HG03571 (cell line): ENCODE measurements at regions not wholly inside any gene's neighbourhood (a gene's known extent, or its start where the extent isn't known, plus 50 kb on each side); places are given as distances from the start of the nearest gene placed in this dataset.

ENCODE experiments used
- ATAC-seq: cut with Tn5 transposase; IDR thresholded peaks from one replicate; pipeline ENCODE4 v1.9.1; 2021; ENCODE audit not compliant: unreplicated experiment

DNA sequence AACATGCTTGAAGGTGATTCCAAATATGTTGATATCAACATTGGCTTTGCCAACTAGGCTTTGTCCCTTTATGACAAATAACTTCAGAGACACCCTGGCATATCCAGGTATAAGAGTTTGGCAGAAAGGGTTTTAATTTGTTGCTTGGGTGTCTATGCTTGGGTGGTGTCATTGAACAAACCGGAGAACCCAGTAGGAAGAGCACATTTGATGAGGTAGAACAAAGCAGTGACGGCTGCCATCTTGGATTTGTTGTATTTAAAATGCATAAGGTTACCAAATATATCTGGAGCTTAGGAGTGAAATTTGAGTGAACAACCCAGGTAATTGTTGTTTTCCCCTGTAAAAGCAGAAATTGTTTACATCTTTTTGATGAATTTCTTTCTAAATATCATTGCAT lies 503.7 kb upstream of the JARID2 start:
- ATAC-seq = no peak

DNA sequence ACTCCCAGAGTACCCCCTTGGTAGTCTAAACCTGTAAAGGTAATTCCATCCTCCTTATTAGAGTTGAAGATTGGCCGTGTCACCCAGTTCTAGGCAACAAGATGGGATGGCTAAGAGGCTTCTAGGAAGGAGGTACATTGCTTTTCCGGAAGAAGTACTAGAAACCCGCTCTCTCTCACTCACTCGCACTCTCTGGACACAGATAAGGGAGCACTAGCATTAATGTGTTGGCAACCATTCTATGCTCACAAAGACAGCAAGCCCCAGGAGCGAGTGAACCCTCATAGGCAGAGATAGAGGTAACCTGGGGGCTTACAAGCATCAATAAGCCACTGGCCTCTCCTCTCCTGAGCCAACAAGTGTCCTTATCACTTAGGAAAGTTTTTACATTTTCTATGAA lies 503.2 kb upstream of the JARID2 start:
- ATAC-seq = no peak

GRCh38 chr6:14743144-14743473 lies 502.8 kb upstream of the JARID2 start:
- ATAC-seq = no peak

DNA sequence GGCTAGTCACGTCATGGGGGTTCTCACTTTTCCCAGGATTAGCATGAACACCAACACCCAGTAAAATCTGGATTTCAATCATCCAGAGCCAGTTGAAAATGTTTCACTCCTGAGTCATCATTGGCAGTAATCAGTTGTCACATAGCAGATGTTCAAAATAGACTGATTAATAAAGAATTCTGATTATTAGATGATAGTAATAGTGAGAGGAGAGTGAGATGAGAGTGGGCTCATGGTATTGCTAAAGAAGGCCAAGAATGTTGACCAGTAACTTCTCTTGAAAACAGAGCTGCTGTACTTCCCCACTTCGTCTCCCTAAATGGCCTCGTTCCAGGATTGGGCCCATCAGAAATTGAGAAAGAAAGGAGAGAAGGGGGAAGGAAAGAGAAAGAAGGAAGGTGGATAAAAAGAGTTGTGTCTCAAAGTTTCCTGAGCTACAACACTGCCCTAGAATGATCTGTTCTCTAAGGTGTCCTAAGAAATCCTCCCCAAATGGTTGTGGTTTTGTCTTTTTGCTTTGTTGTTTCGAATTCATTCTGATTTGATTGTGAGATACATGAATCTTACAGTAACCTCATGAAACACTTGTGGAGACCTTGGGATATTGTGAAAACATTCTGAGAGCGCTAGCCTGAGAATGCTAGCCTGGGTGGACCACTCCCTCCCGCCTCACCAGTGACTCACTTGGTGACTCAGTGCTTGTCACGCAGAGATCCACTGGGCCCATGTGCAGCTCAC lies 502.2 kb upstream of the JARID2 start:
- ATAC-seq = no peak

DNA sequence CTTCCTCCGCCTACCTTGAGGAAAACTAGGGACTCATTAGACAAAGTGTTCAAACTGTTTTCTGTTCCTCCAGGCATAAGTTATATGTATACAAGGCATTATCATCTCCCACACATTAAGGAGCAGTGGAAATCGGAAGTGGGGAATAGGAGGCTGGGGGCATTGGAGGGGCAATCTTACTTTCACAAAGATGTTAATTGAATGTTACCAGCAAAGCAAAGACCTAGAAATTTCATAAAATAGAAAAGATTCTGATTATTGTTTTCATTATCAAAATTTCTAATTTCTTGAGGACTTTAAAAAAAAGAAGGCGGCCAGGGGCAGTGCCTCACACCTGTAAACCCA lies 501.7 kb upstream of the JARID2 start:
- no peak for ATAC-seq

DNA sequence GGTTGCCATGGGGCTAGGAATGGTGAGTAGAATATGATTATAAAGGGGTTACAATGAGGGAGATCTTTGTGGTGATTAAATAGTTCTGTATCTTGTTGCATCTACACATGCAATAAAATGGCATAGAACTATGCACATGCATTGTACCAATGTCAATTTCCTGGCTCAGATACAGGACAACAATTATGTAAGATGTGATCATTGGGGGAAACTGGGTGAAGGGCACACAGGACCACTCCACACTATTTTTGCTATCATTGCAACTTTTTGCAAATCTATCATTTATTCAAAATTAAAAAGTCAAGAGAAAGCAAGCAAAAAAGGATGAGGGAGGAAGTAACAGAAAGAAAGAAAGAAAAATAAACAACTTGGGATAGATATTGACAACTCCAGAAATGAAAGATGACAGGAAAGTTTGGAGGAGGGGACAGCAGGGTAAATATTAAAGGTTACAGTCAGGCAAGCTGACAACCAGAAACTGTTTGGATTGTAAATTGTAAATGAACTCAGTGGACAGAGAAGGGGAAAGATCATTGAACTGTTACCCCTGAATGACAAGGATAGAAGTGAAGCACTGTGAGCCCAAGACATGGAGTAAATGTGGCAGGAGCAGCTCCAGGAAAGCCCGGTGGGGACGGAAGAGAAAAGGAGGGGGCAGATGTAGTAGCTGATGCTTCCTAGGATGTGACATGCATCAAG lies 499.6 kb upstream of the JARID2 start:
- ATAC-seq = no peak

- no peak for ATAC-seq
Measured at GRCh38 chr6:14747881-14748520, 497.9 kb upstream of the JARID2 start.

DNA sequence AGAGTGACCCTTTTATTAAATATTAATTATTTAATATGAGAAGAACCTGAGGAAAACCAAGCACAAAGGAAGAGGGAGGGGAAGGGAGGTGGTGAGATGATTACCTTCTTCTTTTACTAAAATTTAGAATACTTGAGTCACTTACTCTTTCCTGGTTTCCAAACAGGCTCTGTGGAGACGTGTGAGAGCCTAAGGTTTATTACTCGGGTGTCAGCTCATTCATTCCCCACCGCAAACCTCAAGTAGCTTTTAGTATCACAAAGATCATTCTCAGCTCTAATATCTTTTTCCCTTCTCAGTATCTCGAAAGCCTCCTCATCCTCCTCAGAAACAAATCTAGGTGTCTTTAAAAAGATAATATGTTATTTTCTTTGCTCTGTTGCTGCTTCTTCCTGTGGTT lies 497.2 kb upstream of the JARID2 start:
- ATAC-seq = no peak

- ATAC-seq = no peak
Measured at GRCh38 chr6:14750059-14750661, 495.7 kb upstream of the JARID2 start.

GRCh38 chr6:14751645-14752175 lies 494.2 kb upstream of the JARID2 start:
- no peak for ATAC-seq

GRCh38 chr6:14754751-14755513 lies 490.9 kb upstream of the JARID2 start:
- no peak for ATAC-seq

DNA sequence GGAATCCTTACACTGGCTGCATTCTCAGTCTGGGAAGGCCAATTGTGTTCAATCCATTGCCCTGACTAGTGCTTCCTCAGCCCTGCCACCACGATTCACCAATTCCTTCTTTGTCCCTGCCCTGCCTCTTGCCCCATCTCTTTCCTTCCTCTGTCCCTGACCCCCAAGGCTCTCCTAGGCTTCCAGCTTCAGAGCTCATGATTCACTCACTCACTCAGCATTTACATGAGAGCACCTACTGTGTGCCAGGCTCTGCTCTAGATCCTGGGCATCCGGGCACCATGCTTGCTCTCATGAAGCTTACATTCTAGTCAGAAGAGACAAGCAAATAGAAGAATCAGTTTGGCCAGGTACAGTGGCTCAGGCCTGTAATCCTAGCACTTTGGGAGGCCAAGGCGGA lies 489.5 kb upstream of the JARID2 start:
- no peak for ATAC-seq

GRCh38 chr6:14757014-14757413 lies 488.9 kb upstream of the JARID2 start:
- ATAC-seq = no peak

- ATAC-seq = no peak
Measured at GRCh38 chr6:14757418-14757817, 488.5 kb upstream of the JARID2 start.

DNA sequence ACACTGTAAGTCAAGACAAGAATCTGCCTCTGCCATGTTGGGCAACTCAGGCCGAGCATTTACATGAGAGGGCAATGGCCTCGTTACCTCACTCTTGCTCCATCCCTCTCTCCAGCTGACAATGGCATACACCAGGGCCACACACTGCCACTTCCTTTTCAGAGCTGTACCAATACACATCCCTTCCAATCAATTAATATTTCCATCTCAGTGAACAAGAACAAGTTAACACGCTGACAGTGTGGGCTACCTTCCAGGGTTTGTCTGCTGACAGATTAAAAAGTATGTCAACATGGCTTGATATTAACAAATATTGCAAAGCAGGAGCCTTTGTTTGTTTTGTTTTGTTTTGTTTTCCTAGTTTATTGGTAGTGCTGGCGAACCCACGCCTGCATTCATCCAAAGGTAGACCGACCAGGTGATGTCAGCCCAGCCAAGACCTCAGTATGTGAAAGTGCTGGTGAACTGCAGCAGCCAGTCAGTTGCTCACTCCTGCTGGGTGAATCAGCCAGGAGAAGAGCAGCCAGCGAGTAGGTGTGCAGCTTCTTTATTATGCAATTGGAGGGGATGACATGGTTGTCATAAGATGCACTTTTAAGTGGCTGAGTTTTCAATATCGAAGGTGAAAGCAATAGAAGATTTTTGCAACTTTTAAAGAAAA lies 487.3 kb upstream of the JARID2 start:
- no peak for ATAC-seq

GRCh38 chr6:14759976-14760672 lies 485.7 kb upstream of the JARID2 start:
- ATAC-seq = no peak

DNA sequence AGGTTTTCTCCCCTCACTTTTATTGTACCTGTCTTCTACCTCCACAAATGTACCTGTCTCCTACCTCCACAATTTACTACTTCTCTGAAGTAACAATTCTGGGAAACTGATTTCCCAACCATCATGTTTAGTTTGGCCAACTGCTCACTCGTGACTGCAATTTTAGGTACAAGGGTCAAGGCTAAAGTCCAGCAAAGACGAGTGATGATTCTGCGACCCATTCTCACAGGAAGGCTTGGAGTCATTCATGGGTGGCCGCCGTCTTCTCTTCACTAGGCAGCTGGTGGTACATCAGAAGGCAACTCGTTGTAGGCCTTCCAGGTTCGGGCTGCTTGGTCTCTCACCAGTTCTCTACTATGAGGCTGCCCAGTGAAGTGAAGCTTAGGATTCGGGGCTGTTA lies 483.8 kb upstream of the JARID2 start:
- ATAC-seq = no peak

- ATAC-seq = no peak
Measured at GRCh38 chr6:14763139-14763538, 482.7 kb upstream of the JARID2 start.

DNA sequence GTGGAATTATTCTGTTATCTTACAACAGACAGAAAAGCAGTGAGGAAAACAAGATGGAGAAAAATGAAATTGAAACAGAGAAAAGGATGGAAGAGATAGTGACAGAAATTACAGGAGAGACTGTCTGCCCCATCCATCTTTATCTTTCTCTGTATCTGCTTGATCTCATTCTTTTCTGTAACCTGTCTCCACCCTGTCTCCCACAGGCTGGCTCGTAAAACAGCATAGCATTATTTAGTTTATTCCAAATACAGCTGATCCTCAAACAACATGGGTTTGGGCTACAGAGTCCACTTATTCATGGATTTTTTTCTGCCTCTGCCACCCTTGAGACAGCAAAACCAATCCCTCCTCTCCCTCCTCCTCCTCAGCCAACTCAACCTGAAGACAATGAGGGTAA lies 482.3 kb upstream of the JARID2 start:
- ATAC-seq = no peak

GRCh38 chr6:14765106-14765505 lies 480.8 kb upstream of the JARID2 start:
- no peak for ATAC-seq
